Naive thymus-derived CD4-positive, alpha-beta T cell (primary cell): ENCODE measurements at regions not wholly inside any gene's neighbourhood (a gene's known extent, or its start where the extent isn't known, plus 50 kb on each side); places are given as distances from the start of the nearest gene placed in this dataset.
"Not testable (repeated sequence)": the region's sequence is repeated elsewhere in the genome, so short reads cannot be mapped to it uniquely, and the experiment has no call there.

Source experiments
- ATAC-seq: fragments of 150-1000 bp; cut with Tn5 transposase; 2 replicates; pipeline ENCODE4 v1.10.0; 2021; ENCODE audit warnings: mild to moderate bottlenecking, moderate library complexity
- CTCF ChIA-PET: fragments of 350-600 bp; sonication (Branson Sonifier 250); formaldehyde crosslinking; loops from one replicate; lab custom pipeline; 2021; ENCODE audit warnings: antibody characterized with exemption; lab: Charles Lee
- POLR2A ChIA-PET: fragments of 350-600 bp; sonication (Branson Sonifier 250); formaldehyde crosslinking; loops from one replicate; lab custom pipeline; 2021; ENCODE audit warnings: antibody characterized with exemption, inconsistent platforms; lab: Charles Lee
- DNase-seq, 9 donors: peaks; one replicate each; pipeline versions ENCODE4 v3.0.0 to v3.0.0-alpha.2; 2020 to 2022; ENCODE audit warnings: mixed read lengths in 1 of 9
- H3K27ac ChIP-seq: one replicate; pipeline ENCODE4 v1.7.0; 2013; ENCODE audit warnings: mild to moderate bottlenecking, low read depth, low read length, moderate library complexity
- H3K27me3 ChIP-seq, 2 donors: one replicate each; pipeline ENCODE4 v1.7.0; 2013; ENCODE audit warnings: low read length in 2 of 2, mild to moderate bottlenecking in 2 of 2, moderate library complexity in 2 of 2; ENCODE audit not compliant: control insufficient read depth in 2 of 2, insufficient read depth in 2 of 2
- H3K36me3 ChIP-seq, 3 experiments: 1 replicate in 2 of 3; 2 replicates in 1 of 3; pipeline ENCODE4 v1.7.0; 2013; ENCODE audit warnings: low read length in 3 of 3, mild to moderate bottlenecking in 3 of 3, moderate library complexity in 1 of 3; ENCODE audit not compliant: insufficient read depth in 3 of 3, control insufficient read depth in 2 of 3
- H3K4me1 ChIP-seq, 2 donors: one replicate each; pipeline ENCODE4 v1.7.0; 2013; ENCODE audit warnings: low read length in 2 of 2, mild to moderate bottlenecking in 2 of 2, moderate library complexity in 1 of 2; ENCODE audit not compliant: control insufficient read depth in 2 of 2, insufficient read depth in 2 of 2
- H3K4me3 ChIP-seq: 2 replicates; pipeline ENCODE4 v1.7.0; 2013; ENCODE audit warnings: mild to moderate bottlenecking, low read length
- H3K9me3 ChIP-seq, 3 experiments: 1 replicate in 2 of 3; 2 replicates in 1 of 3; pipeline ENCODE4 v1.7.0; 2013; ENCODE audit warnings: low read length in 3 of 3; ENCODE audit not compliant: control insufficient read depth in 2 of 3
- H3K27ac Mint-ChIP-seq, 9 donors: one replicate each; pipeline ENCODE4 v1.8.0; 2020 to 2022; ENCODE audit warnings: mixed read lengths in 9 of 9, mild to moderate bottlenecking in 8 of 9, moderate library complexity in 5 of 9, inconsistent platforms in 2 of 9
- H3K27me3 Mint-ChIP-seq, 5 donors: one replicate each; pipeline ENCODE4 v1.8.0; 2021 to 2022; ENCODE audit warnings: mixed read lengths in 5 of 5, mild to moderate bottlenecking in 1 of 5
- H3K36me3 Mint-ChIP-seq, 5 donors: one replicate each; pipeline ENCODE4 v1.8.0; 2020 to 2022; ENCODE audit warnings: mixed read lengths in 5 of 5, mild to moderate bottlenecking in 3 of 5, inconsistent platforms in 1 of 5
- H3K4me1 Mint-ChIP-seq, 7 donors: one replicate each; pipeline ENCODE4 v1.8.0; 2020 to 2022; ENCODE audit warnings: mixed read lengths in 7 of 7, mild to moderate bottlenecking in 3 of 7, inconsistent platforms in 1 of 7
- H3K4me3 Mint-ChIP-seq, 10 donors: one replicate each; pipeline ENCODE4 v1.8.0; 2020 to 2022; ENCODE audit warnings: mild to moderate bottlenecking in 10 of 10, mixed read lengths in 10 of 10, moderate library complexity in 6 of 10, inconsistent platforms in 2 of 10
- H3K9me3 Mint-ChIP-seq, 11 donors: one replicate each; pipeline ENCODE4 v1.8.0; 2020 to 2022; ENCODE audit warnings: mixed read lengths in 11 of 11, mild to moderate bottlenecking in 4 of 11, inconsistent platforms in 1 of 11, moderate library complexity in 1 of 11
- intact Hi-C, 2 donors: fragments of 100-400 bp; cut with micrococcal nuclease; formaldehyde crosslinking; loops; one replicate each; pipeline ENCODE4 v1.15.1; 2023

DNA sequence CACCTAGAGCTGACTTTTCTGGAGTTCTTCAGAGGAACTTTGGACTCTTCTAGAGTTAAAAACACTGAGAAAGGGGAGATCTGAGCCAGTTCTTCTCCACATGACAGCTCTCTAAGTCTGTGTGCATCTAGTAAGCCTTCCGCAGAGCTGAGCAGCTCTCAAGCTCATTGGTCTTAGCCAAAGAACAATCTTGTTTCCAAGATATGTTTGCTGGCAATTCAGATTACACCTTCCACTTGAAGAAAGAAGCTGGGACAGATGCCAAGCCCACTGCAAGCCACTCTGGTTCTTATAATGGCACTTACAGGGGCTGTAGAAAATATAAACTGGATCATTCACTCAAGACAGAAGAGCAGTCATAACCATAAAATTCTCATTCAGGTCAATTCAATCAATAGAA is 134.1 kb upstream of the TOX3 start:
- peaks cover 0 to 27% (median 11%) of the 10 kb centered on the region in 11 donors for H3K9me3 Mint-ChIP-seq
- Histone ChIP-seq H3K9me3 (peaks cover 0 to 4% (median 0%) of the 10 kb centered on the region in 3 experiments), H3K27me3 (no peaks in the 10 kb centered on the region), H3K27ac (no peak overlapping the region), H3K4me1 (no peaks in the 10 kb centered on the region), H3K36me3 (no peaks in the 10 kb centered on the region), H3K4me3 (no peak overlapping the region)
- no peaks in the 10 kb centered on the region for H3K4me1 Mint-ChIP-seq
- no peak overlapping the region for H3K4me3 Mint-ChIP-seq
- ATAC-seq (no peak), DNase-seq (no peak)
- POLR2A ChIA-PET: no interaction called here
- no peaks in the 10 kb centered on the region for H3K27me3 Mint-ChIP-seq
- CTCF ChIA-PET: no interaction called here
- H3K27ac Mint-ChIP-seq: no peak overlapping the region
- intact Hi-C loops: no loop called here
- H3K36me3 Mint-ChIP-seq: no peaks in the 10 kb centered on the region

- H3K4me1 Mint-ChIP-seq: no peaks in the 10 kb centered on the region
- no peak for ATAC-seq
- intact Hi-C loops: no loop called here
- no peak overlapping the region for H3K27ac Mint-ChIP-seq
- peaks cover 1 to 15% (median 6%) of the 10 kb centered on the region in 11 donors for H3K9me3 Mint-ChIP-seq
- no peak for DNase-seq
- POLR2A ChIA-PET: no interaction called here
- CTCF ChIA-PET: no interaction called here
- no peaks in the 10 kb centered on the region for H3K27me3 Mint-ChIP-seq
- no peak overlapping the region for H3K4me3 Mint-ChIP-seq
- H3K36me3 Mint-ChIP-seq: no peaks in the 10 kb centered on the region
- Histone ChIP-seq H3K27ac (no peak overlapping the region), H3K4me3 (no peak overlapping the region), H3K9me3 (peaks cover 0 to 6% (median 0%) of the 10 kb centered on the region in 3 experiments), H3K4me1 (no peaks in the 10 kb centered on the region), H3K27me3 (no peaks in the 10 kb centered on the region), H3K36me3 (no peaks in the 10 kb centered on the region)
Observed at GRCh38 chr16:52677501-52677900, 130.6 kb upstream of the TOX3 start.

- no peaks in the 10 kb centered on the region for H3K36me3 ChIP-seq
- ChIA-PET CTCF (no interaction called here), POLR2A (no interaction called here)
- no peak overlapping the region for H3K27ac ChIP-seq
- no peak overlapping the region for H3K4me3 ChIP-seq
- peaks cover 0 to 6% (median 0%) of the 10 kb centered on the region in 3 experiments for H3K9me3 ChIP-seq
- Mint-ChIP-seq H3K4me1 (no peaks in the 10 kb centered on the region), H3K4me3 (no peak overlapping the region), H3K27me3 (no peaks in the 10 kb centered on the region), H3K9me3 (peaks cover 1 to 15% (median 7%) of the 10 kb centered on the region in 11 donors), H3K27ac (no peak overlapping the region), H3K36me3 (no peaks in the 10 kb centered on the region)
- intact Hi-C loops: no loop called here
- H3K27me3 ChIP-seq: no peaks in the 10 kb centered on the region
- DNase-seq: no peak
- H3K4me1 ChIP-seq: no peaks in the 10 kb centered on the region
- ATAC-seq: no peak
Observed at GRCh38 chr16:52676959-52677358, 130.0 kb upstream of the TOX3 start.

DNA sequence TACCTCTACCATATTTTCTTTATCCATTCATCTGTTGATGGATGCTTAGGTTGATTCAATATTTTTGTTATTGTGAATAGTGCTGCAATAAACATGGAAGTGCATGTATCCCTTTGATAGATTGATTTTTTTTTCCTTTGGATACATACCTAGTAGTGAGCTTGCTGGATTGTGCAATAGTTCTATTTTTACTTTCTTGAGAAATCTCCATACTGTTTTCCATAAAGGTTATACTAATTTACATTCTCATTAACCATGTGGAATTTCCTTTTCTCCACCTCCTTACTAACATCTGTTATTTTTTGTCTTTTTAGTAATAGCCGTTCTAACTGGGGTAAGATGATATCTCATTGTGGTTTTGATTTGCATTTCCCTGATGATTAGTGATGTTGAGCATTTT is 124.6 kb upstream of the TOX3 start:
- Mint-ChIP-seq H3K27ac (no peak overlapping the region), H3K9me3 (peaks cover 0 to 16% (median 7%) of the 10 kb centered on the region in 11 donors), H3K36me3 (no peaks in the 10 kb centered on the region), H3K4me3 (no peak overlapping the region), H3K27me3 (no peaks in the 10 kb centered on the region), H3K4me1 (no peaks in the 10 kb centered on the region)
- DNase-seq: no peak
- H3K27ac ChIP-seq: no peak overlapping the region
- POLR2A ChIA-PET: no interaction called here
- CTCF ChIA-PET: no interaction called here
- H3K27me3 ChIP-seq: no peaks in the 10 kb centered on the region
- ATAC-seq: no peak
- no peaks in the 10 kb centered on the region for H3K4me1 ChIP-seq
- peaks cover 0 to 6% (median 0%) of the 10 kb centered on the region in 3 experiments for H3K9me3 ChIP-seq
- H3K4me3 ChIP-seq: no peak overlapping the region
- intact Hi-C loops: no loop called here
- H3K36me3 ChIP-seq: no peaks in the 10 kb centered on the region

DNA sequence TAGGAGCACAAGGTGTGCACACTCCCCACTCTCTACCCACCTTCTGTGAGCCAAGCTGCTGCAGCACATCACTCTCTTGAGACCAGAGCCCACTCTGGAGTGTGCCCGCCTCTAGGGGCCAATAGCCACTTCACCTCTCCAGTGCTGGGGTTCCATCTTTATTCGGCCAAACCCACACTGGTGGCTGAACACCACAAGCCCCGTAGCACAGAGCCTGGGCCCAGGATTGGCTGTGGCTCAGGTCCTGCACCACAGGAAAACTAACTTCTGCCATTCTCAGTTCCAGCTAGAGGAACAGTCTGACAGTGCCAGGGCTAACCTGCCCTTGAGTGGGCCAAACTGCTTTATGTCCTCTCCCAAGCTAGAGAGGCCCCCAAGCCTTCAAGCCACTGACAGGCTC is 111.0 kb upstream of the TOX3 start:
- DNase-seq (no peak), ATAC-seq (no peak)
- Mint-ChIP-seq H3K4me1 (no peaks in the 10 kb centered on the region), H3K9me3 (peaks cover 5 to 45% (median 20%) of the 10 kb centered on the region in 11 donors), H3K27ac (no peak overlapping the region), H3K27me3 (peaks cover 0 to 9% (median 0%) of the 10 kb centered on the region in 5 donors), H3K4me3 (no peak overlapping the region), H3K36me3 (peaks cover 0 to 11% (median 0%) of the 10 kb centered on the region in 5 donors)
- Histone ChIP-seq H3K9me3 (peaks cover 0 to 13% (median 0%) of the 10 kb centered on the region in 3 experiments), H3K27ac (no peak overlapping the region), H3K4me1 (no peaks in the 10 kb centered on the region), H3K4me3 (no peak overlapping the region), H3K36me3 (no peaks in the 10 kb centered on the region), H3K27me3 (no peaks in the 10 kb centered on the region)
- POLR2A ChIA-PET: no interaction called here
- CTCF ChIA-PET: no interaction called here
- intact Hi-C loops: no loop called here

GRCh38 chr16:52655916-52656315 is 109.0 kb upstream of the TOX3 start:
- H3K36me3 ChIP-seq, DNase-seq, H3K4me3 ChIP-seq, CTCF ChIA-PET, H3K4me1 Mint-ChIP-seq, H3K27me3 ChIP-seq, H3K27ac Mint-ChIP-seq, POLR2A ChIA-PET, H3K27ac ChIP-seq, H3K4me1 ChIP-seq, H3K4me3 Mint-ChIP-seq, H3K27me3 Mint-ChIP-seq, intact Hi-C loops, ATAC-seq: not testable (repeated sequence)
- Mint-ChIP-seq H3K9me3 (peaks cover 5 to 36% (median 19%) of the 10 kb centered on the region in 11 donors), H3K36me3 (peaks cover 0 to 11% (median 0%) of the 10 kb centered on the region in 5 donors)
- H3K9me3 ChIP-seq: peaks cover 0 to 13% (median 0%) of the 10 kb centered on the region in 3 experiments

- DNase-seq, H3K36me3 ChIP-seq, intact Hi-C loops, H3K4me3 Mint-ChIP-seq, H3K27me3 Mint-ChIP-seq, POLR2A ChIA-PET, H3K4me1 Mint-ChIP-seq, H3K4me3 ChIP-seq, H3K27me3 ChIP-seq, ATAC-seq, H3K4me1 ChIP-seq, H3K27ac Mint-ChIP-seq, CTCF ChIA-PET, H3K27ac ChIP-seq: not testable (repeated sequence)
- Mint-ChIP-seq H3K9me3 (peaks cover 5 to 31% (median 18%) of the 10 kb centered on the region in 11 donors), H3K36me3 (peaks cover 0 to 11% (median 0%) of the 10 kb centered on the region in 5 donors)
- peaks cover 0 to 13% (median 0%) of the 10 kb centered on the region in 3 experiments for H3K9me3 ChIP-seq
Observed at GRCh38 chr16:52655156-52655555, 108.2 kb upstream of the TOX3 start.
